WTC11 (cell line): ENCODE measurements at regions not wholly inside any gene's neighbourhood (a gene's known extent, or its start where the extent isn't known, plus 50 kb on each side); places are given as distances from the start of the nearest gene placed in this dataset.

Experiments used
- ATAC-seq: fragments of 200-7000 bp; cut with Tn5 transposase; 2 replicates; pipeline ENCODE4 v1.10.0; 2021; ENCODE audit warnings: mild to moderate bottlenecking, moderate library complexity
- CTCF ChIA-PET: fragments of 300-600 bp; sonication (Branson Sonifier 250); formaldehyde crosslinking; loops from one replicate; lab custom pipeline; 2021; ENCODE audit warnings: antibody characterized with exemption; lab: Charles Lee
- POLR2A ChIA-PET: fragments of 350-600 bp; sonication (Branson Sonifier 250); formaldehyde crosslinking; loops from one replicate; lab custom pipeline; 2021; ENCODE audit warnings: antibody characterized with exemption; lab: Charles Lee
- DNase-seq: peaks from one replicate; pipeline ENCODE4 v3.0.0; 2021; ENCODE audit warnings: low spot score
- H3K27ac Mint-ChIP-seq: 2 replicates; pipeline ENCODE4 v1.8.0; 2021; ENCODE audit warnings: mixed read lengths
- H3K27me3 Mint-ChIP-seq: 2 replicates; pipeline ENCODE4 v1.8.0; 2021; ENCODE audit warnings: low read depth, mild to moderate bottlenecking, moderate library complexity, mixed read lengths
- H3K36me3 Mint-ChIP-seq: 2 replicates; pipeline ENCODE4 v1.8.0; 2021; ENCODE audit warnings: mixed read lengths
- H3K4me1 Mint-ChIP-seq: 2 replicates; pipeline ENCODE4 v1.8.0; 2022; ENCODE audit warnings: mixed read lengths
- H3K4me3 Mint-ChIP-seq: 2 replicates; pipeline ENCODE4 v1.8.0; 2021; ENCODE audit warnings: mild to moderate bottlenecking, moderate library complexity, mixed read lengths
- H3K9me3 Mint-ChIP-seq: 2 replicates; pipeline ENCODE4 v1.8.0; 2021; ENCODE audit warnings: mixed read lengths
- AFF4 ChIP-seq: sonication (generic); formaldehyde crosslinking; IDR thresholded peaks from 2 replicates; pipeline ENCODE4 v1.8.1; 2023; ENCODE audit warnings: mild to moderate bottlenecking, missing genetic modification reagents, borderline replicate concordance
- CBFB ChIP-seq: sonication (generic); formaldehyde crosslinking; IDR thresholded peaks from 2 replicates; pipeline ENCODE4 v1.8.1; 2022; ENCODE audit warnings: mild to moderate bottlenecking, low read depth, missing genetic modification reagents
- CREB1 ChIP-seq: sonication (generic); formaldehyde crosslinking; IDR thresholded peaks from 2 replicates; pipeline ENCODE4 v1.8.0; 2023; ENCODE audit warnings: mild to moderate bottlenecking, missing genetic modification reagents
- ELF4 ChIP-seq: sonication (generic); formaldehyde crosslinking; IDR thresholded peaks from 2 replicates; pipeline ENCODE4 v1.8.1; 2022; ENCODE audit warnings: low read depth, mild to moderate bottlenecking, moderate library complexity, missing genetic modification reagents
- ERG ChIP-seq: fragments of 250-450 bp; sonication (Bioruptor Pico); IDR thresholded peaks from 2 replicates; pipeline ENCODE4 v1.8.0; 2021; ENCODE audit warnings: mild to moderate bottlenecking
- FOXJ3 ChIP-seq: sonication (generic); formaldehyde crosslinking; IDR thresholded peaks from 2 replicates; pipeline ENCODE4 v1.9.0; 2021; ENCODE audit warnings: missing genetic modification reagents, mild to moderate bottlenecking, borderline replicate concordance
- FOXP1 ChIP-seq: sonication (generic); formaldehyde crosslinking; IDR thresholded peaks from 2 replicates; pipeline ENCODE4 v1.8.0; 2022; ENCODE audit warnings: missing genetic modification reagents, mild to moderate bottlenecking, moderate library complexity, borderline replicate concordance
- MXD4 ChIP-seq: fragments of 250-450 bp; sonication (Bioruptor Pico); IDR thresholded peaks from 2 replicates; pipeline ENCODE4 v1.8.0; 2021; ENCODE audit warnings: mild to moderate bottlenecking, moderate library complexity, borderline replicate concordance
- NR2C2 ChIP-seq: sonication (generic); formaldehyde crosslinking; IDR thresholded peaks from 2 replicates; pipeline ENCODE4 v1.8.0; 2022; ENCODE audit warnings: mild to moderate bottlenecking, missing genetic modification reagents
- PRRX2 ChIP-seq: fragments of 250-450 bp; sonication (Bioruptor Pico); IDR thresholded peaks from 2 replicates; pipeline ENCODE4 v1.8.0; 2021; ENCODE audit warnings: mild to moderate bottlenecking
- SMAD3 ChIP-seq: sonication (generic); formaldehyde crosslinking; IDR thresholded peaks from 2 replicates; pipeline ENCODE4 v1.8.0; 2022; ENCODE audit warnings: missing genetic modification reagents, mild to moderate bottlenecking, borderline replicate concordance
- STAT6 ChIP-seq: sonication (generic); formaldehyde crosslinking; conservative IDR thresholded peaks from 2 replicates; pipeline ENCODE4 v1.8.1; 2023; ENCODE audit warnings: mild to moderate bottlenecking, low read depth, missing genetic modification reagents, moderate library complexity
- TP53 ChIP-seq: sonication (generic); formaldehyde crosslinking; IDR thresholded peaks from 2 replicates; pipeline ENCODE4 v1.8.1; 2023; ENCODE audit warnings: mild to moderate bottlenecking, missing genetic modification reagents
- ZMAT4 ChIP-seq: fragments of 250-450 bp; sonication (Bioruptor Pico); IDR thresholded peaks from 2 replicates; pipeline ENCODE4 v1.9.0; 2021; ENCODE audit warnings: mild to moderate bottlenecking
- ZNF232 ChIP-seq: sonication (generic); formaldehyde crosslinking; IDR thresholded peaks from 2 replicates; pipeline ENCODE4 v1.8.0; 2022; ENCODE audit warnings: mild to moderate bottlenecking, missing genetic modification reagents
- ZNF263 ChIP-seq: sonication (generic); formaldehyde crosslinking; IDR thresholded peaks from 2 replicates; pipeline ENCODE4 v1.8.1; 2022; ENCODE audit warnings: low read depth, mild to moderate bottlenecking, moderate library complexity, missing genetic modification reagents
- ZNF317 ChIP-seq: sonication (generic); formaldehyde crosslinking; IDR thresholded peaks from 2 replicates; pipeline ENCODE4 v1.8.1; 2023; ENCODE audit warnings: low read depth, mild to moderate bottlenecking, moderate library complexity, missing genetic modification reagents, borderline replicate concordance
- ZNF396 ChIP-seq: fragments of 250-450 bp; sonication (Bioruptor Pico); IDR thresholded peaks from 2 replicates; pipeline ENCODE4 v1.8.0; 2021; ENCODE audit warnings: mild to moderate bottlenecking, moderate library complexity, borderline replicate concordance
- ZNF416 ChIP-seq: fragments of 250-450 bp; sonication (Bioruptor Pico); IDR thresholded peaks from 2 replicates; pipeline ENCODE4 v1.9.0; 2021; ENCODE audit warnings: mild to moderate bottlenecking, inconsistent platforms
- ZNF671 ChIP-seq: fragments of 250-450 bp; sonication (Bioruptor Pico); IDR thresholded peaks from 2 replicates; pipeline ENCODE4 v1.8.0; 2021; ENCODE audit warnings: mild to moderate bottlenecking
- TF ChIP-seq, protein P1 (sequence below): fragments of 200-600 bp; IDR thresholded peaks from 2 replicates; pipeline ENCODE4 v1.8.0; 2022; ENCODE audit warnings: antibody characterized with exemption
- TF ChIP-seq, protein P2 (sequence below): sonication (generic); formaldehyde crosslinking; IDR thresholded peaks from 2 replicates; pipeline ENCODE4 v1.8.0; 2023; ENCODE audit warnings: missing genetic modification reagents

- POLR2A ChIA-PET, result no interaction called here
- ATAC-seq (no peak), DNase-seq (no peak)
- peaks cover 22% of the 10 kb centered on the region for H3K9me3 Mint-ChIP-seq
- peaks cover 12% of the 10 kb centered on the region for H3K4me1 Mint-ChIP-seq
- TF ChIP-seq, protein P1, sequence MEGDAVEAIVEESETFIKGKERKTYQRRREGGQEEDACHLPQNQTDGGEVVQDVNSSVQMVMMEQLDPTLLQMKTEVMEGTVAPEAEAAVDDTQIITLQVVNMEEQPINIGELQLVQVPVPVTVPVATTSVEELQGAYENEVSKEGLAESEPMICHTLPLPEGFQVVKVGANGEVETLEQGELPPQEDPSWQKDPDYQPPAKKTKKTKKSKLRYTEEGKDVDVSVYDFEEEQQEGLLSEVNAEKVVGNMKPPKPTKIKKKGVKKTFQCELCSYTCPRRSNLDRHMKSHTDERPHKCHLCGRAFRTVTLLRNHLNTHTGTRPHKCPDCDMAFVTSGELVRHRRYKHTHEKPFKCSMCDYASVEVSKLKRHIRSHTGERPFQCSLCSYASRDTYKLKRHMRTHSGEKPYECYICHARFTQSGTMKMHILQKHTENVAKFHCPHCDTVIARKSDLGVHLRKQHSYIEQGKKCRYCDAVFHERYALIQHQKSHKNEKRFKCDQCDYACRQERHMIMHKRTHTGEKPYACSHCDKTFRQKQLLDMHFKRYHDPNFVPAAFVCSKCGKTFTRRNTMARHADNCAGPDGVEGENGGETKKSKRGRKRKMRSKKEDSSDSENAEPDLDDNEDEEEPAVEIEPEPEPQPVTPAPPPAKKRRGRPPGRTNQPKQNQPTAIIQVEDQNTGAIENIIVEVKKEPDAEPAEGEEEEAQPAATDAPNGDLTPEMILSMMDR, result no peak
- TF ChIP-seq ZNF263 (no peak), CBFB (CRISPR knock-in tag) (no peak), ERG (CRISPR knock-in tag) (no peak), MXD4 (no peak), FOXJ3 (CRISPR knock-in tag) (no peak), CREB1 (CRISPR knock-in tag) (no peak), SMAD3 (CRISPR knock-in tag) (no peak), NR2C2 (no peak), PRRX2 (CRISPR knock-in tag) (no peak), ZNF671 (CRISPR knock-in tag) (no peak)
- TF ChIP-seq, protein P2, sequence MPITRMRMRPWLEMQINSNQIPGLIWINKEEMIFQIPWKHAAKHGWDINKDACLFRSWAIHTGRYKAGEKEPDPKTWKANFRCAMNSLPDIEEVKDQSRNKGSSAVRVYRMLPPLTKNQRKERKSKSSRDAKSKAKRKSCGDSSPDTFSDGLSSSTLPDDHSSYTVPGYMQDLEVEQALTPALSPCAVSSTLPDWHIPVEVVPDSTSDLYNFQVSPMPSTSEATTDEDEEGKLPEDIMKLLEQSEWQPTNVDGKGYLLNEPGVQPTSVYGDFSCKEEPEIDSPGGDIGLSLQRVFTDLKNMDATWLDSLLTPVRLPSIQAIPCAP (CRISPR knock-in tag), result no peak
- CTCF ChIA-PET, result interaction anchor here (1.3 kb wide), 1 partner anchor 12 kb away, joined by 3 read pairs; no protein-coding TSS in a partner anchor
- H3K36me3 Mint-ChIP-seq, result no peaks in the 10 kb centered on the region
- peaks cover 75% of the 10 kb centered on the region for H3K27me3 Mint-ChIP-seq
- no peak overlapping the region for H3K27ac Mint-ChIP-seq
- H3K4me3 Mint-ChIP-seq, result no peak overlapping the region
These were observed 79.3 kb upstream of the GLI2 start for GRCh38 chr2:120656273-120656950.

DNA sequence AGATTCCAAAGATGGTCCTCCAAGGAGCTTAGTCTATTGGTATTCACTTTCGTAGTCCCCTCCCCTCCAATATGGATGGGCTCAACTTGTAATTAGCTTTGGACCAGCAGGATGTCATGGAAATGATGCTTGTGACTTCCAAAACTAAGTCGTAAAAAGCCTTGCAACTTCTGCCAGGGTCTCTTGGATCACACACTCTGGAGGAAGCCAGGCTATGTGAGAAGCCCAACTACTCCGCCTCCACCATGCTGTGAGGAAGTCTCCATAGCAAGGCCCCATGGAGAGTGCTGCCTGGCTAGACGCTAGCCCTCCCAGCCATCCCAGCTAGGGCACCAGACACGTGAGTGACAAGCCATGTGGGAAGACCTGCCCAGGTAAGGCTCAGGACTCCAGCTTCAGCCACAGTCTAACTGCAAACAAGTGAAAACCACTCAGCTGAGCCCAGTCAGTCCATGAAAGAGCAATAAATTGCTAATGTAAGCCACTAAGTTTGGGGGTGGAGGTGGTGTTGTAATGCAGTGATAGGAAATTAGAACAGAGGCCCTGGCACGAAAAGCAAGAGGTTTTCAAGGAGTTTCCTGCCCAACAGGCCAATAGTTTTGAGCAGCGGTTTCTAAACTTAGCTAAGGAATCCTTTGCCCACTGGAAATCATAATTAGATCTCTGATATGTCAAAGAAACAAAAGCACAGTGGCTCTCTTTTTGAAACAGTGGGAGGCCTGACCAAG, 77.5 kb upstream of the GLI2 start:
- H3K4me3 Mint-ChIP-seq, result no peak overlapping the region
- no peaks in the 10 kb centered on the region for H3K36me3 Mint-ChIP-seq
- POLR2A ChIA-PET, result interaction anchor here (0.6 kb wide), 1 partner anchor 417 kb away, joined by 3 read pairs; no protein-coding TSS in a partner anchor
- peaks cover 5% of the 10 kb centered on the region; the same call in 1 of the 2 replicates for H3K9me3 Mint-ChIP-seq
- H3K4me1 Mint-ChIP-seq, result peaks cover 16% of the 10 kb centered on the region
- peaks cover 73% of the 10 kb centered on the region for H3K27me3 Mint-ChIP-seq
- no peak for ATAC-seq
- CTCF ChIA-PET, result interaction anchor here (1.0 to 1.5 kb wide), 3 partner anchors 11 to 29 kb away, joined by 3 to 5 read pairs (median 3); no protein-coding TSS in a partner anchor
- no peak for DNase-seq
- no peak overlapping the region for H3K27ac Mint-ChIP-seq
- TF ChIP-seq ZNF232 (CRISPR knock-in tag) (no peak), ELF4 (CRISPR knock-in tag) (no peak), ZNF416 (CRISPR knock-in tag) (no peak), ZNF317 (CRISPR knock-in tag) (no peak), ZNF396 (CRISPR knock-in tag) (no peak), TP53 (CRISPR knock-in tag) (no peak), STAT6 (CRISPR knock-in tag) (no peak), MXD4 (no peak), ZMAT4 (CRISPR knock-in tag) (no peak), FOXP1 (CRISPR knock-in tag) (no peak), AFF4 (no peak)
